ENCODE measurements at regions not wholly inside any gene's neighbourhood (a gene's known extent, or its start where the extent isn't known, plus 50 kb on each side); places are given as distances from the start of the nearest gene placed in this dataset.
"Not testable (repeated sequence)": the region's sequence is repeated elsewhere in the genome, so short reads cannot be mapped to it uniquely, and the experiment has no call there.

- Histone ChIP-seq H3K27me3 (ENCODE audit: control insufficient read depth in 2 of 2, insufficient read depth in 2 of 2, low read length in 2 of 2) (no peaks in the 10 kb centered on the region), H3K4me3 (ENCODE audit: low read length in 2 of 2) (no peak overlapping the region), H3K9ac (ENCODE audit: low read depth in 1 of 2, low read length in 2 of 2) (no peak overlapping the region), H3K27ac (ENCODE audit: low read depth in 2 of 2, low read length in 2 of 2) (no peak overlapping the region), H3K36me3 (ENCODE audit: control insufficient read depth in 2 of 2, insufficient read depth in 2 of 2, low read length in 2 of 2) (no peaks in the 10 kb centered on the region), H3K4me1 (ENCODE audit: control insufficient read depth in 2 of 2, insufficient read depth in 2 of 2, low read length in 2 of 2) (no peaks in the 10 kb centered on the region), H3K9me3 (ENCODE audit: control insufficient read depth in 2 of 2, low read length in 2 of 2) (no peaks in the 10 kb centered on the region)
Measured at GRCh38 chrX:120726294-120726693, 96.4 kb upstream of the C1GALT1C1 start.

GRCh38 chrX:120725874-120726273 is 96.0 kb upstream of the C1GALT1C1 start:
- Histone ChIP-seq H3K9me3 (ENCODE audit: control insufficient read depth in 2 of 2, low read length in 2 of 2) (no peaks in the 10 kb centered on the region), H3K4me3 (ENCODE audit: low read length in 2 of 2) (no peak overlapping the region), H3K4me1 (ENCODE audit: control insufficient read depth in 2 of 2, insufficient read depth in 2 of 2, low read length in 2 of 2) (no peaks in the 10 kb centered on the region), H3K27ac (ENCODE audit: low read depth in 2 of 2, low read length in 2 of 2) (no peak overlapping the region), H3K27me3 (ENCODE audit: control insufficient read depth in 2 of 2, insufficient read depth in 2 of 2, low read length in 2 of 2) (no peaks in the 10 kb centered on the region), H3K9ac (ENCODE audit: low read depth in 1 of 2, low read length in 2 of 2) (no peak overlapping the region), H3K36me3 (ENCODE audit: control insufficient read depth in 2 of 2, insufficient read depth in 2 of 2, low read length in 2 of 2) (no peaks in the 10 kb centered on the region)

GRCh38 chrX:120719622-120720021 is 89.8 kb upstream of the C1GALT1C1 start:
- Histone ChIP-seq H3K36me3 (ENCODE audit: control insufficient read depth in 2 of 2, insufficient read depth in 2 of 2, low read length in 2 of 2) (no peaks in the 10 kb centered on the region), H3K9me3 (ENCODE audit: control insufficient read depth in 2 of 2, low read length in 2 of 2) (no peaks in the 10 kb centered on the region), H3K9ac (ENCODE audit: low read depth in 1 of 2, low read length in 2 of 2) (no peak overlapping the region), H3K27ac (ENCODE audit: low read depth in 2 of 2, low read length in 2 of 2) (no peak overlapping the region), H3K4me1 (ENCODE audit: control insufficient read depth in 2 of 2, insufficient read depth in 2 of 2, low read length in 2 of 2) (no peaks in the 10 kb centered on the region), H3K27me3 (ENCODE audit: control insufficient read depth in 2 of 2, insufficient read depth in 2 of 2, low read length in 2 of 2) (no peaks in the 10 kb centered on the region), H3K4me3 (ENCODE audit: low read length in 2 of 2) (no peak overlapping the region)

- Histone ChIP-seq H3K9ac (ENCODE audit: low read depth in 1 of 2, low read length in 2 of 2) (no peak overlapping the region), H3K27ac (ENCODE audit: low read depth in 2 of 2, low read length in 2 of 2) (no peak overlapping the region), H3K36me3 (ENCODE audit: control insufficient read depth in 2 of 2, insufficient read depth in 2 of 2, low read length in 2 of 2) (no peaks in the 10 kb centered on the region), H3K27me3 (ENCODE audit: control insufficient read depth in 2 of 2, insufficient read depth in 2 of 2, low read length in 2 of 2) (no peaks in the 10 kb centered on the region), H3K4me3 (ENCODE audit: low read length in 2 of 2) (no peak overlapping the region), H3K9me3 (ENCODE audit: control insufficient read depth in 2 of 2, low read length in 2 of 2) (no peaks in the 10 kb centered on the region), H3K4me1 (ENCODE audit: control insufficient read depth in 2 of 2, insufficient read depth in 2 of 2, low read length in 2 of 2) (no peaks in the 10 kb centered on the region)
Measured at GRCh38 chrX:120718969-120719368, 89.1 kb upstream of the C1GALT1C1 start.

- H3K9me3 ChIP-seq (ENCODE audit: control insufficient read depth in 2 of 2, low read length in 2 of 2); H3K27me3 ChIP-seq (ENCODE audit: control insufficient read depth in 2 of 2, insufficient read depth in 2 of 2, low read length in 2 of 2); H3K27ac ChIP-seq (ENCODE audit: low read depth in 2 of 2, low read length in 2 of 2); H3K36me3 ChIP-seq (ENCODE audit: control insufficient read depth in 2 of 2, insufficient read depth in 2 of 2, low read length in 2 of 2); H3K4me1 ChIP-seq (ENCODE audit: control insufficient read depth in 2 of 2, insufficient read depth in 2 of 2, low read length in 2 of 2); H3K4me3 ChIP-seq (ENCODE audit: low read length in 2 of 2); H3K9ac ChIP-seq (ENCODE audit: low read depth in 1 of 2, low read length in 2 of 2): not testable (repeated sequence)
Measured at GRCh38 chrX:120702337-120702736, 72.5 kb upstream of the C1GALT1C1 start.

GRCh38 chrX:120697053-120697452 is 67.2 kb upstream of the C1GALT1C1 start:
- H3K9me3 ChIP-seq (ENCODE audit: control insufficient read depth in 2 of 2, low read length in 2 of 2): no peaks in the 10 kb centered on the region
- no peak overlapping the region for H3K4me3 ChIP-seq (ENCODE audit: low read length in 2 of 2)
- no peak overlapping the region for H3K9ac ChIP-seq (ENCODE audit: low read depth in 1 of 2, low read length in 2 of 2)
- H3K4me1 ChIP-seq (ENCODE audit: control insufficient read depth in 2 of 2, insufficient read depth in 2 of 2, low read length in 2 of 2): no peaks in the 10 kb centered on the region
- H3K36me3 ChIP-seq (ENCODE audit: control insufficient read depth in 2 of 2, insufficient read depth in 2 of 2, low read length in 2 of 2): no peaks in the 10 kb centered on the region
- H3K27me3 ChIP-seq (ENCODE audit: control insufficient read depth in 2 of 2, insufficient read depth in 2 of 2, low read length in 2 of 2): no peaks in the 10 kb centered on the region
- H3K27ac ChIP-seq (ENCODE audit: low read depth in 2 of 2, low read length in 2 of 2): no peak overlapping the region

GRCh38 chrX:120692319-120692718 is 62.5 kb upstream of the C1GALT1C1 start:
- H3K4me3 ChIP-seq (ENCODE audit: low read length in 2 of 2): no peak overlapping the region
- no peaks in the 10 kb centered on the region for H3K9me3 ChIP-seq (ENCODE audit: control insufficient read depth in 2 of 2, low read length in 2 of 2)
- no peak overlapping the region for H3K9ac ChIP-seq (ENCODE audit: low read depth in 1 of 2, low read length in 2 of 2)
- H3K4me1 ChIP-seq (ENCODE audit: control insufficient read depth in 2 of 2, insufficient read depth in 2 of 2, low read length in 2 of 2): no peaks in the 10 kb centered on the region
- no peaks in the 10 kb centered on the region for H3K36me3 ChIP-seq (ENCODE audit: control insufficient read depth in 2 of 2, insufficient read depth in 2 of 2, low read length in 2 of 2)
- no peak overlapping the region for H3K27ac ChIP-seq (ENCODE audit: low read depth in 2 of 2, low read length in 2 of 2)
- no peaks in the 10 kb centered on the region for H3K27me3 ChIP-seq (ENCODE audit: control insufficient read depth in 2 of 2, insufficient read depth in 2 of 2, low read length in 2 of 2)

DNA sequence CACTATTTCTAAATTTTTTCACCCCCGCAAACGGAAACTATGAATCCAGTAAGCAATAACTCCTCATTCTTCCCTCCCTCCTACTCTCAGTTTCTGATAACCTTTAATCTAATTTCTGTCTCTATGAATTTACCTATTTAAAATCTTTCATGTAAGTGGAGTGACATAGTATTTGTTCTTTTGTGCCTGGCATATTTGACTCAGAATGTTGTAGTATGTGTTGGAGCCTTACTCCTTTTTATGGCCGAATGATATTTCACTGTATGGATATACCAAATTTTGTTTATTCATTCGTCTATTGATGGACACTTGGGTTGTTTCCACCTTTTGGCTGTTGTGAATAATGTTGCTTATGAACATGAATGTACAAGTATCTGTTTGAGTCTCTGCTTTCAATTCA is 61.1 kb upstream of the C1GALT1C1 start:
- no peaks in the 10 kb centered on the region for H3K9me3 ChIP-seq (ENCODE audit: control insufficient read depth in 2 of 2, low read length in 2 of 2)
- no peak overlapping the region for H3K27ac ChIP-seq (ENCODE audit: low read depth in 2 of 2, low read length in 2 of 2)
- H3K4me3 ChIP-seq (ENCODE audit: low read length in 2 of 2): no peak overlapping the region
- H3K4me1 ChIP-seq (ENCODE audit: control insufficient read depth in 2 of 2, insufficient read depth in 2 of 2, low read length in 2 of 2): no peaks in the 10 kb centered on the region
- no peak overlapping the region for H3K9ac ChIP-seq (ENCODE audit: low read depth in 1 of 2, low read length in 2 of 2)
- H3K36me3 ChIP-seq (ENCODE audit: control insufficient read depth in 2 of 2, insufficient read depth in 2 of 2, low read length in 2 of 2): no peaks in the 10 kb centered on the region
- H3K27me3 ChIP-seq (ENCODE audit: control insufficient read depth in 2 of 2, insufficient read depth in 2 of 2, low read length in 2 of 2): no peaks in the 10 kb centered on the region

DNA sequence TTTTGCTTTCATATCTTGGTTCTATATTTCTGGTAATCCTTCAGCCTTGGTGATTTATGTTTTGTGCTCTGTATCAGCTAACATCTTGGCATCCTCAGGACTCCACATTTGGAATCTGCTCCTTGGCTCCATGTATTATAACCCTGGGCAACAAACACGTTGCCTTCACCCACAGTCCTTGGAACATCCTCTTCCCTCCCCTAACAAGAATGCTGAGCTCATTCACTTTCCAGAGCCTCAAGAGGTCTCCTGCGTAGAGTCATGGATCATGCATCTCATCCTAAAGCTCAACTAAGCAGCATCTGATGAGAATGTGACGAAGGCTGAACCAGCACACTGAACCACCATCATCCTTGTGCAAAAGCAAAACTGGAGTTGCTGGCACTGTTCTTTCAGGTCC is 60.5 kb upstream of the C1GALT1C1 start:
- Histone ChIP-seq H3K36me3 (ENCODE audit: control insufficient read depth in 2 of 2, insufficient read depth in 2 of 2, low read length in 2 of 2) (no peaks in the 10 kb centered on the region), H3K9me3 (ENCODE audit: control insufficient read depth in 2 of 2, low read length in 2 of 2) (no peaks in the 10 kb centered on the region), H3K27me3 (ENCODE audit: control insufficient read depth in 2 of 2, insufficient read depth in 2 of 2, low read length in 2 of 2) (no peaks in the 10 kb centered on the region), H3K4me3 (ENCODE audit: low read length in 2 of 2) (no peak overlapping the region), H3K4me1 (ENCODE audit: control insufficient read depth in 2 of 2, insufficient read depth in 2 of 2, low read length in 2 of 2) (no peaks in the 10 kb centered on the region), H3K27ac (ENCODE audit: low read depth in 2 of 2, low read length in 2 of 2) (no peak overlapping the region), H3K9ac (ENCODE audit: low read depth in 1 of 2, low read length in 2 of 2) (no peak overlapping the region)

- Histone ChIP-seq H3K4me1 (ENCODE audit: control insufficient read depth in 2 of 2, insufficient read depth in 2 of 2, low read length in 2 of 2) (no peaks in the 10 kb centered on the region), H3K27ac (ENCODE audit: low read depth in 2 of 2, low read length in 2 of 2) (no peak overlapping the region), H3K36me3 (ENCODE audit: control insufficient read depth in 2 of 2, insufficient read depth in 2 of 2, low read length in 2 of 2) (no peaks in the 10 kb centered on the region), H3K27me3 (ENCODE audit: control insufficient read depth in 2 of 2, insufficient read depth in 2 of 2, low read length in 2 of 2) (no peaks in the 10 kb centered on the region), H3K4me3 (ENCODE audit: low read length in 2 of 2) (no peak overlapping the region), H3K9me3 (ENCODE audit: control insufficient read depth in 2 of 2, low read length in 2 of 2) (no peaks in the 10 kb centered on the region), H3K9ac (ENCODE audit: low read depth in 1 of 2, low read length in 2 of 2) (no peak overlapping the region)
Measured at GRCh38 chrX:120680090-120680489, 50.2 kb upstream of the C1GALT1C1 start.
